ENCODE measurements at regions not wholly inside any gene's neighbourhood (a gene's known extent, or its start where the extent isn't known, plus 50 kb on each side); places are given as distances from the start of the nearest gene placed in this dataset.
"Not testable (repeated sequence)": the region's sequence is repeated elsewhere in the genome, so short reads cannot be mapped to it uniquely, and the experiment has no call there.

DNA sequence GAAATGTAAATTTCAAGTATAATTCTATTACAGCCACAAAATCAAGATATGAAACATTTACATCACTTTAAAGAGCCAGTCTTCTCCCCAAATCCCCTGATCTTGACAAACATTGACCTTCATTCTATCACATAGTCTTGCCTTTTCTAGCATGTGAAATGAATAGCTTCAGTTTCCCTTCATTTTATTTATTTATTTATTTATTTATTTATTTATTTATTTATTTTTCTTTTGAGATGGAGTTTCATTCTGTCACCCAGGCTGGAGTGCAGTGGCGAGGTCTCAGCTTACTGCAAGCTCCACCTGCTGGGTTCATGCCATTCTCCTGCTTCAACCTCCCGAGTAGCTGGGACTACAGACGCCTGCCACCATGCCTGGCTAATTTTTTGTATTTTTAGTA lies 147.9 kb downstream of the MSL3 start:
- not testable (repeated sequence) for TF ChIP-seq SUZ12, ELF4, TARDBP (IDR thresholded peaks at IDR 0.05)

Data from HEK293T (cell line).